NAMALWA (cell line): ENCODE measurements at regions not wholly inside any gene's neighbourhood (a gene's known extent, or its start where the extent isn't known, plus 50 kb on each side); places are given as distances from the start of the nearest gene placed in this dataset.
"Not testable (repeated sequence)": the region's sequence is repeated elsewhere in the genome, so short reads cannot be mapped to it uniquely, and the experiment has no call there.

ENCODE experiments used
- DNase-seq: peaks from one replicate; pipeline ENCODE4 v3.0.0-alpha.2; 2015; ENCODE audit warnings: low spot score

DNA sequence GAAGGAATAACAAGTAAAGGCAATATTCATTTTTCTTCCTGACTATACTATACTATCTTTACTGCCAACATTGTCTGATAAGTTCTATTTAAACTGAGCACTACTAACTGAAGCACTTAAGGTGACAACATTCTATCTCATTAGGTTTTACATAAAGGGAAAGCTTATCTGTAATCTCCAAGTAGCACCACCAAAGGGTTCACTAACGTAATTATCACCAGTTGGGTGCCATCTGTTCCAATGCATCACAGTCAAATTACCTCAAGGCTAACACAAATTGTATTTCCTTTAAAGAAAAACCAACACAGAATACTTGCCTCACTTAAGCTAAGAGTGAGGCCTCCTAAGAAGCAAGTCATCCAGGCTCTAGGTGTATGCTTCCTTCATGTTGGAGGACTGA is 453.8 kb downstream of the RAP2B start:
- no peak for DNase-seq

DNA sequence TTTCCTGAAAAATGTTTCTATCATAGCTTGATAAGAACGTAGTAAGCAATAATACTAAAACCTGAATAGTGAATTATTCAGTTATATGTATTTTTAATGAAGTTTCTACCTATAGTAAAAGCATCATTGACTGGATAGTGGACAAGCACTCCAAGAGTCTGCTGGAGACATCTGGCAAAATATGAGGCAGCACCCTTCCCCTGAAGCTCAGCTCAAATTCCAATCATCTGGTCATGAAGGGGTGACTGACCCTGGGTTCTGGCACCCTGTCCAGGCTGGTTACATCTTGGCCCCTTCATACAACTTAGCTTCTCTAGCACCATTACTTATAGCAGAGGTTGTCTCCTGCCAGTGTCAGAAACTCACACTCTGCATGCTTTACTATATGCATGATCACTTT is 455.4 kb downstream of the RAP2B start:
- DNase-seq, result no peak

DNA sequence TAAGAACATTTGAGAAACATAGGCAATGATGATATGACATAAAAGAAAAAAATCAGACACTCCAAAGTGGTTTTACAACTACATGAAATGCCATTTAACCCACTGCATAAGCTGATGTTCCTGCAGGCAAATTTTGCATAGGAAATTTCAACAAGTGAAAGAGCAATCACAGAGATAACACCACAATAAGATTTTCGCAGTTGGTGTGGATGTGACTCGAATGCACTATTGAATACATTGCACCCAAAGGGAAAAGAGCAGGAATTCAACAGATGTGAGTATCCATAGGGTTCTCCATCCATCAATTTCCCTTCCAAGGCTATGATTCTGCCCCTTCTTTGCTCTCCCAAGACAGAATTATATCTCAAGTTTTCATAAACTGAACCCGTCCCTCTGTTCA is 456.1 kb downstream of the RAP2B start:
- DNase-seq, result no peak

DNA sequence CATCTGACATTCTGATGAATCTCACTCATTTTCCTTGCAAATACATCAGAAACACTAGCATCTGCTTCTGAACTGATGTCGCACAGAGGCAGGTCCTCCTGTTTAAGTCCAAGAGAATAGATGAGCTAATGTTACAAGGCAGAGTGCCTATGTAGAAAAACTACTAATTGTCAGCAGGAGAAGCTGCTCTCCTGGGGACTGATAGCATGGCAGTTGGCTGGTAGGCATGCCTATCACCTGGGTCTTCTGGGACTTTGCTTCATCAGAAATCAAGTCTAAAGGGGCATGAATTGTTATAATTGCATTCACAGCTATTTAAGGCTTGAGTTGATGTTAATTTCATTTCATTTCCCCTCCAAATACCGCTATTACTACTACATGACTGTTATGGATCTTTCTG is 457.2 kb downstream of the RAP2B start:
- no peak for DNase-seq

DNA sequence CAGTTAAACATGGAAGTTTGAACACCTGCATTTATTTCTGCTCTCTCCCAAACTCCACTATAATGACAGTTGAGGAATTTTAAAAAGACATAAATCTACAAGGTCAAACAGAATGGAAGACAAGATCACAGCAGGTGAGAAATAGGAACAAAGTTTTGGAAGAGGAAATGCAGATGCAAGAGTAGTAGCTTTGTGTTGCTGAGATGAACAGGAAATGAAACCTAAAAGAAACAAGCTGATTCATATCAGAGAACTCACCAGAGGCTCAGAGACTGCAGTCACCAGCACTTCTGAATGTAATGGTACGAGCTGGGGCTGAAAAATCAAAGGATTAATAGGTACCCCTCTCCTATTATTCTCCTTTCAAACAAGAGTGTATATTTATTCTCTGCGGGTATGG is 459.9 kb downstream of the RAP2B start:
- DNase-seq, result peak; percentile 65

DNA sequence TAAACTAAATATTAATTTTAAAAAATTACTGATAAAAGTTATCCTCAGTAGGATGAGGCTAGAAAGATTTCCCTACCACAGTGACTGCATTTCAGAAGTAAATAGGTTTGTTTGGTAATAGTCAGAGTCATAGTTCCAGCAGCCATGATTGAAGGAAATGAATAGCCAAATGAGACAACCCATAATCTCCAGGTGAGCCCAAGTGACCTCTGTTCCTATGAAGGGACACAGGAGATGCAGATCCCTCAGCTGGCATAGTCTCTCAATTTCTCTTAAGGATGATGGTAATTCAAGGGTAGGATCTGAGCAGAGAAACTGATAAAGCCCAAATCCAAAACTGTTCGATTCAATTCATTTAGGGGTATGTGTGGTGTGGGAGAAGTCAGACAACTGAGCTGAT is 461.8 kb downstream of the RAP2B start:
- no peak for DNase-seq

DNA sequence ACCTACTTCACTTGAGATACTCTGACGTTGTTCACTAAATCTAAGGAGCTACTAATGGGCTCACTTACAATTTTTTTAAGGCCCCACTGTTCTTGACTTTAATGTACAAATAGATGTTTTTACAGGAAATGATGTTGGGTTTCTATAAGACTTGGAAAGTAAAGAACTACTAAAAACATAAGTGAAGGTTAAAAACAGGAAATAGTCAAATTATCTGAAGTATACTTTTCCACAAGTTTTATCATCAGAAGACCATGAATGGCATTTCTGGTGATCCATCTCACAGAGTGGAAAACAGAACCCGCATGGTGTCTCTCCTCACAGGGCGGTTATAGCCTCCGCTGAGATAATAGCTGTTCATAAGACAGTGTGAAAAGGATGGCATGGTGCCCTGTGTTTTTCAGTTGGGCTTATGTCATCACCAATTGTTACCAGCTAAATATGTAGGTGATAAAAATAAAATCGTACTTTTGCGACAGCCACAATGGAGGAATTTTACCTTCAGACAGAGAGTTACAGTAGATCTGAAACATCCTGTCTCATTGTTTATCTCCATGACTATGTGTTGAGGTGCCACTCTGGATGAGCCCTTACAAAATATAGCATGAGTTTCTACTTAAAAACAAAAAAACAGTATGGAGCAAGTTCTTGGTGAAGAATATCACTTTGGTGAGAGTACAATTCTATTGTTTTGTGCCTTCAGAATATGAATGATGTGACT is 462.4 kb downstream of the RAP2B start:
- DNase-seq, result peak; percentile 35

DNA sequence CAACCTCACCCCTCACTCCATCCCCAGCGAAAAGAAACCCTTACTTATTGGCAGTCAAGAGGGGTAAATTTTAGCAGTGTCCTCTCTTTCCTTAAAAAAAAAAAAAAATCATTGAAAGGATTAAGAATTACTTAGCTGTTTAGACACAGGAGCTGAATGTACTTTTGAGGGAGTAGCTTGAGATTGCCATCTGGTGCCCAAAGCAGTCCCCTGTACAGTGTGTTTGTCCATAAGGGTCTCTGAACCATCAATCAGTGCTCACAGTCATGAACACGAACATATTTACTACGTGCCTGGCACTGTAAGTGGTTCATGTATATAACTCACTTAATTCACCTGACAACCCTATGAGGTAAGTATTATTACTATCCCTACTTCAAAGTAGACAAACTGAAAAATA is 463.5 kb downstream of the RAP2B start:
- DNase-seq, result peak; percentile 37

DNA sequence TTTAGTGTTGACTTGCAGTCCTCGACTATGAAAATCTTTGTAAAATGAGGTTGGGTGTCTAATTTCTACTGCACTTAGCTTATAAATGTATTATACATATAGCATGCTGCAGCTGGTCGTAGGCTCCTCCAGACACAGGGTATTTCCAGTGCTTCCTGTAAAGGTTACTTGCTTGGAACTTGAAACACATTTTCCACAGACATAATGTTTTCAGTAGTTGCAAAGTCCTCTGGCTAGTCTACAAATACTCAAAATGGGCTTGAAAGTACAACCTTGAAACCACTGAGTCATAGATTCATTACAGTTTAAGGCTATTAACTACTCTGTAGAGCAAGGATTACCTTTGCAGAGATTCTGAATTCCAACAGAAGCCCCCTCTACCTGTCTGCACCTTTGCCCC is 464.1 kb downstream of the RAP2B start:
- no peak for DNase-seq

DNA sequence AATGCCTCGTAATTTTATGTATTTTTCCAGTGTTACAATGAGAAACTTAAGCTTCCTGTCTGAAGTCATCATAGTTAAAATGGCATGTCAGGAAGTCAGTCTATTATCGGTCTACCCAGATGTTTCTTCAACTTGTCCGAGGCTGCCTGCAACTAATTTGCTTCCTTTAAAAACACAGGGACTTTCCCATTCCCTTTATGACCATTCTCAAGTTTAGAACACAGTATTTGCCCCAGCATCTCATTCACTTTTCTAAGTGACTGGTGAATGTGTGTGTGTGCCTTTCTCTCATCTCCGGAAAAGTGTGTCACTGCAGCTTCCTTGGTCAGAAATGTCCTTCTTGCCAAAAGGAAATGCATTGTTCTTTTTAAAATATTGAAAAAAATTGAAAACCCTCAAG is 466.6 kb downstream of the RAP2B start:
- DNase-seq, result peak; percentile 47

DNA sequence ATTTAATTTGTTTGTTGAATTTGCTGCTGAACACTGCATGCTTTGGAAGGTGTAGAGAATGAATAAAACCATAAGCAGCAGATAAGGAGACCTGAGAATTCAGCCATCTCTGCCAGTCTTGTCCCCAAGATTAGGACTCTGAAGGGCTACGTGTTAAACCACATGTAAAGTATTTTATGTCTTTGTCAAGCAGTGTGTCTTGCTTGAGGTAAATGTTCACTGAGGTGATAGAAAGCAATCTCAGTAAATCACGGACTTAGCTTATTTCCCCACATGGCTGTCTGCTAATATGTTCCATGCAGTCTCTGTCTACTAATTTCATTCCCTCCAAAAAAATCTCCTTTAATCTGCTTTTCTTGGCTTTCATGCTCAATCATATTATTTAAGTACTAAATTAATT is 467.1 kb downstream of the RAP2B start:
- no peak for DNase-seq

DNA sequence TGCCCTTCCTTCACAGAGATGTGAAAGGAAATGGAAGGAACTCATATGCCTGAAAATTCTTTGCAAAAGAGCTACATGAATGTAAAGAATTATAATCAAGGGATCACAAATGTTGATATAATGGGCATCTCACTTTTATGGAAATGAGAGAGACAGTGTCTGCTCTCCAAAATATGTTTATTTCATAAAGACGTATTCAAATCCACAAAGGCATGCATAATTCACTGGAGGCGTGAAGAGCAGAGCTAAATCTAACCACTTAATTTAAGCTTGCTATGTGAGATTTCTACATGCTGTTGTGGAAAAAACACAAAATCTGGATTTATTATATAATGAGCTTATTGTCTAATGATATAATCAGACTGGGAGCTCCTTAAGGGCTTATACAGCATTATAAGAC is 469.1 kb downstream of the RAP2B start:
- no peak for DNase-seq

DNA sequence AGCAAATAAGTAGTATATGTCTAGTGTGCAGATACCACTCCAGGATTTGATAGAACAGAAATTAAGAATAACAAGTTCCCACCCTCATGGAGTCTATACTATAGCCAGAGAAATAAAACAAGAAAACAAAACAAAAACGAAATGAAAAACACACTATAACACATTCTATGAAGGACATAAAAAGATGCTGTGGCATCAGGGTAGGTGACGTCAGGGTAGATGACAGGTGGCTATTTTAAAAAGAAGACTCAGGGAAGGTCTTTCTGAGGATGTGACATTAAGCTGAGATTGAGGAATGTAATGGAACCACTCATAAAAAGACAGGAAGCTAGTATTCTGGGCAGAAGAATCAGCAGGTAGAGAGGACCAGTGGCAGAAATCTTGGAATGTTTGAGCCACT is 469.6 kb downstream of the RAP2B start:
- no peak for DNase-seq

DNA sequence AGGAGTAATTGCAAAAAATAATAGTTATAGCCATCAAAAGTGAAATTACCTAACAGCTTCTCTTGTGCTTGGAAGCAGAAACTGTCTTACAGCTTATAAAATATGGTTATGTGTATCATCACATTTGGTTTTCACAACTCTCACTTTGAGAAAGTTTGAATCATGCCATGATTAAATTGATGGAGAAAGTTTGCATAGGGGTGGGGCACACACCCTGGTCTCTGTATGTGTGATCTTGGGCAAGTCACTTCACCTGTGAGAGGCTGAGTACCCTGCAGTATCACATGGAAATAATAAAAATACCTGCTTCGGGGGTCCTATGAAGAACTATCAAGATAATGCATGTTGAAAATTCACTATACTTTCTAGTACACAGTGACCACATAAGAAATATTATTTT is 471.4 kb downstream of the RAP2B start:
- DNase-seq, result no peak

DNA sequence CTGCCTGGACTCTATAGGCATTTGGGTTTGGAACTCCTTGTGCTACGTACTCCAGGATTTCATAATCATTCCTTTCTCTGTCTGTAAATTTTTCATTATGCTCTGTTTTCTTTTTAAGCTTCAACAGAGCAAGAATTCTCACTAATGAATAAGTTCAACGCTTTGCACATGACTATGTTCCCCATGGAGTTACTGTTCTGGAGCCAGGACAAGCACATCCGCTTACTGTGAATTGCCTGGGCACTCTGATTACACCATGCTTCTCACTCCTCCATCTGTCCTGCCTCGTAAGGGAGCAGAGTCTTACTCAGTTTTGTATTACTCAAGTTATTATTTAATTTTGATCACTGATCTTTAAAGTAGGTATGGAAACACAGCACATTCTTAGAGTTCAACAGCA is 472.7 kb downstream of the RAP2B start:
- no peak for DNase-seq

DNA sequence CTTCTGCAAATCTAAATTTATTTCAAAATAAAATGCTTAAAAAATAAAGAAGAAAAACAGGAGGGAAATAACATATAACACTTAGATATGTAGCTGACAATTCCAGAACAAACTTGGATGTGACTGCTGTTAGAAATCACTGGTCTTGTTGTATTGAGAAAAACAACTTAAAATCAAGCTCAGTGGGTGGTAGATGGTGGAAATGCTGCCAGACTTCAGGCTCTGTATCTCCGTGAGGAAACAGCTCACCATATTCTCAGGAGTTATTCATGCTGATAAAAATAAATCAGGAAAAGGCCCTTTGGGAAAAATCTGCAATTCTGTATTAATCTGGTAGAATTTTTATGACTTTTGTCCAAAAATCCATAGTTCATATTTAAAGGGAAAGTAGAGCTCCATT is 477.6 kb downstream of the RAP2B start:
- DNase-seq, result no peak

DNA sequence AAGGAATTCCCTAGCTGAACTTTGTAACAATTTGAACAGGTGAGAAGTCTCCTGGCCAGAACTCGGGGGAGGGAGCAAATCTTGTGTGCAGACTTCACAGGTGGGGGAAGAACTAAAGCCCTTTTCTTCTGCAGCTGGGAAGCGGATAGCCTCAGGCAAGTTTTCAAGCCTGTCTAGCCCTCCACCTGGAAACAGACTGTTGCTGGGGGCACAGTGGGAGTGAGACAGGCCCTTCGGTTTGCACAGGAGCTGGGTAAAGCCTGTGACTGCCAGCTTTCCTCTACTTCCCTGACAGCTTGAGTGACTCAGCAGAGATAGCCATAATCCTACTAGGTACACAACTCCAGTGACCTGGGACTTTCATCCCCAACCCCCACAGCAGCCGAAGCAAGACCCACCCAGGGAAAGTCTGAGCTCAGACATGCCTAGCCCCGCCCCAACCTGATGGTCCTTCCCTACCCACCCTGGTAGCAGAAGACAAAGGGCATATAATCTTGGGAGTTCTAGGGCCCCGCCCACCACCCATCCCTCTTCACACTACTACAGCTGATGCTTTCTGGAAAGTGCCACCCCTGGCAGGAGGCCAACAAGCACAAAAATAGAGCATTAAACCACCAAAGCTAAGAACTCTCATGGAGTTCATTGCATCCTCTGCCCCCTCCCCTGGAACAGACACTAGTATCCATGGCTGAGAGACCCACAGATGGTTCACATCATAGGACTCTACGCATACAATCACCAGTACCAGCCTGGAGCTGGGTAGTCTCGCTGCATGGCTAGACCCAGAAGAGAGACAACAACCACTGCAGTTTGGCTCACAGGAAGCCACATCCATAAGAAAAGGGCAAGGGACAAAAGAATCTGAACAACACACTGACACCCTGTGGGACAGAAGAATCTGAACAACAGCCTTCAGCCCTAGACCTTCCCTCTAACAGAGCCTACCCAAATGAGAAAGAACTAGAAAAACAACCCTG is 479.0 kb downstream of the RAP2B start:
- no peak for DNase-seq

DNA sequence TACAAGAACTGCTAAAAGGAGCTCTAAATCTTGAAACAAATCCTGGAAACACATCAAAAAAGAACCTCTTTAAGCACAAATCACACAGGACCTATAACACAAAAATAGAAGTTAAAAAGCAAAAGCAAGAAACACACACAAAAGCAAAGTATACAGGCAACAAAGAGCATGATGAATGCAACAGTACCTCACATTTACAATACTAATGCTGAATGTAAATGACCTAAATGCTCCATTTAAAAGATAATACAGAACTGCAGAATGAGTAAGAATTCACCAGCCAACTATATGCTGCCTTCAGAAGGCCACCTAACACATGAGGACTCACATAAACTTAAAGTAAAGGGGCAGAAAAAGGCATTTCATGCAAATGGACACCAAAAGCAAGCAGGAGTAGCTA is 478.6 kb upstream of the ARHGEF26 start:
- DNase-seq, result not testable (repeated sequence)

DNA sequence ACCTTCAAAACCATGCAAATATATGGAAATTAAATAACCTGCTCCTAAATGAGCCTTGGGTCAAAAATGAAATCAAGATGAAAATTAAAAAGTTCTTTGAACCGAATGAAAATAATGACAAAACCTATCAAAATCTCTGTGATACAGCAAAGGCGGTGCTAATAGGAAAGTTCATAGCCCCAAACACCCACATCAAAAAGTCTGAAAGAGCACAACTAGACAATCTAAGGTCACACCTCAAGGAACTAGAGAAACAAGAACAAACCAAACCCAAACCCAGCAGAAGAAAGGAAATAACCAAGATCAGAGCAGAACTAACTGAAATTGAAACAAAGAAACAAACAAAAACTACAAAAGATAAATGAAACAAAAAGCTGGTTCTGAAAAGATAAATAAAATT is 477.7 kb upstream of the ARHGEF26 start:
- not testable (repeated sequence) for DNase-seq

DNA sequence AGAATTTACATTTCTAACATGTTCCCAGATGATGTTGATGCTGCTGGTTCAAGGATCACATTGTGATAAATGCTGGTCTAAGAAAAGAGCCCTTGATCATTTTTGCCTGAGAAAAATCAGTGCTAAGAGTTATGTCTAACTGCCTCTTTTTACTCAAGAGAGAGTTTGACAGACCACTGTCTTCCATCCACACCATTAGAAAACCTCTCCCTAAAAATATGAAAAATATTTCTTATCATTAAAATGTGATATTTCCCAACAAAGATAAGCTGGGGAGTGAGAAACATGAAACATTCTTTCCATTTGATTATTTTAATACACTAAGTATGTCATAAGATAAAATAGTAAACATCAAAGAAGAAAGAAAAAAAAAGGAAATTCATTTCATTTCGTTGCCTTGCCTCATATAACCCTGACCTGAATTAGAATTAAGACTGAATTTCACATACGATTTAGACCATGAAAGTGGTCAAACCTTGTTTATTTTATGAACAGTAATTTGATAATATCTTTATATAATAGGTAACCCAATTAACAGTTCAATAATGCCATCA is 471.8 kb upstream of the ARHGEF26 start:
- no peak for DNase-seq

DNA sequence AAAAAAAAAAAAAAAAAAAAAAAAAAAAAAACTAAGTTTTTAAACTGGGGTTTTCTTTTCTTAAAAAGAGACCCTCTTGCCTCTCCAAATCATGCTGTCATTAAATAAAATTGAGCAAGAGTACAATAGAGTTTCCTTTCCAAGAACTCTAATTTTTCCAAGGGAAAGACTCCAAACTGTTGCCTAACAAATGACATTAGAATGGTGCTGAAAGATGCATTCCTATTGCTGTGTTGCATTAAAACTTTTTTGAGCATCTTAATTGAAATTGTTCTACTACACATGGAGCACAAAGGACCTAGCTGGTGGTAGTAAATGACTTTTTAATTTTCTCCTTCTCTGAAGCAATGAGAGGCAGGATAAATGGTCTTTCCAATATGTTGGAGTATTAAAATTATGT is 469.1 kb upstream of the ARHGEF26 start:
- DNase-seq, result no peak

DNA sequence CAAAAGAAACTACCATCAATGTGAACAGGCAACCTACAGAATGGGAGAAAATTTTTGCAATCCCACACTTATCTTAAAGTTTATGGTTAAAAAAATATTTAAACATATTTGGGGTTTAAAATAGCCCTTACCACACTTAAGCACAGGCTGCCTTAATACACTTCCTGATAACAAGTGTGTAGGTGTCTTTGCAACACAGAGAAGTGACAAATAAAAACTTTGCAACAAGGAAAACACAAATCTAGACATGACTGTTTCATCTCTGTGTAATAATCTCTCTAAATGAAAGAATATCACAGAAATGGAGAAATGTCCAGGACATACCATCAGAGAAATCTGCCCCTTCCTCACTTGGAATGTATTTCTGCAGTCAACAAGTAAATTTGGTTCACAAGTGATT is 464.1 kb upstream of the ARHGEF26 start:
- no peak for DNase-seq

DNA sequence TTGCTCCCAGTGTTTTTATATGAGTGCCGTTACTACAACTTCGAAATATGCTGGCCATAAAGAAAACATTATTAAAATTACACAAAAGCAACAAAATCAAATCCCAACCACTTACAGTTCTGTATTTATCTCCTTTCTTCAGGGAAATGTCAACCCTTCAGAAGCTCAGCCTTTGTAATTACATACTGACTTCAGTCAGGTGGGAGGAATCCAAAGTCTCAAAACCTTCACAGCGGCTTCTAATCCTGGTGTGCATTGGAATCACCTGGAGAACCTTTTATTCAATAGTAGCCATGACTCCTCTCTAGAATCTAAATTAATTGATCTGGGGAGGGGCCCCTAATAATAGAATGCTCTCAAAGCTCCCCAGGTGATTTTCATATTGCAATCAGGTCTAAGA is 463.7 kb upstream of the ARHGEF26 start:
- DNase-seq, result no peak
